ENCODE measurements at regions not wholly inside any gene's neighbourhood (a gene's known extent, or its start where the extent isn't known, plus 50 kb on each side); places are given as distances from the start of the nearest gene placed in this dataset.

DNA sequence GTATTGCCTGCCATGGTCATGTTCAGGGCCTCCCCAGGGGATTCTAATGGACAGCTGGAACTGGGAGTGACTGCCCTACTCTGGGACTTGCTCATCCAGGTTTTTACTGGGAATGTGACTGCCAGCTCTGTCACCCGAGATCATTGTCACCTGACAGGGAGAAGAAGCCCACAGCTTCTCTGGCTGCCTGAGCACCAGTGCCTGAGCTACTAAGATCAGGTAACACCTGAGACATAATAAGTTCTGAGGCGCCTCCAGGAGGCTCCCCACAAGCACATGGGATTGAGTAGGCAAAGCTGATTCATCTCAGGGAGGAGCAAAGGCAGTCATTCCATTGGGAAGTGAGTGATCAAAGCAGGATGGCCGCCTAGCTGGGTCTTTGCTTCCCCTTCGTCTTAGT lies 84.2 kb upstream of the GALNT18 start:
- Histone ChIP-seq H3K27ac (ENCODE audit: insufficient read depth in 1 of 2, low read depth in 1 of 2, low read length in 2 of 2, poor library complexity in 1 of 2, severe bottlenecking in 2 of 2) (no peak overlapping the region), H3K36me3 (ENCODE audit: control insufficient read depth in 4 of 4, insufficient read depth in 4 of 4, low read length in 3 of 4) (no peaks in the 10 kb centered on the region), H3K27me3 (replicated peaks in 2 of 5; ENCODE audit: control insufficient read depth in 4 of 5, insufficient read depth in 5 of 5, low read length in 4 of 5) (peaks cover 0 to 12% (median 2%) of the 10 kb centered on the region in 5 experiments), H3K9me3 (ENCODE audit: control extremely low read depth in 1 of 5, control insufficient read depth in 4 of 5, insufficient read depth in 2 of 5, low read depth in 1 of 5, low read length in 4 of 5) (no peaks in the 10 kb centered on the region), H3K4me1 (ENCODE audit: control extremely low read depth in 1 of 4, control insufficient read depth in 4 of 4, insufficient read depth in 4 of 4, low read length in 3 of 4) (peaks cover 0 to 5% (median 5%) of the 10 kb centered on the region in 4 experiments), H3K4me3 (ENCODE audit: control insufficient read depth in 1 of 7, extremely low read depth in 1 of 7, insufficient read depth in 4 of 7, low read depth in 2 of 7, low read length in 6 of 7) (no peak overlapping the region)
- DNase-seq = no peak
- ChIA-PET POLR2A (no interaction called here), CTCF (interaction anchor here (0.9 to 1.0 kb wide), 2 partner anchors 36 to 39 kb away, joined by 3 read pairs; no protein-coding TSS in a partner anchor)
- 98% methylated on average over 4 of the region's 4 CpGs for WGBS (ENCODE audit: insufficient coverage)

DNA sequence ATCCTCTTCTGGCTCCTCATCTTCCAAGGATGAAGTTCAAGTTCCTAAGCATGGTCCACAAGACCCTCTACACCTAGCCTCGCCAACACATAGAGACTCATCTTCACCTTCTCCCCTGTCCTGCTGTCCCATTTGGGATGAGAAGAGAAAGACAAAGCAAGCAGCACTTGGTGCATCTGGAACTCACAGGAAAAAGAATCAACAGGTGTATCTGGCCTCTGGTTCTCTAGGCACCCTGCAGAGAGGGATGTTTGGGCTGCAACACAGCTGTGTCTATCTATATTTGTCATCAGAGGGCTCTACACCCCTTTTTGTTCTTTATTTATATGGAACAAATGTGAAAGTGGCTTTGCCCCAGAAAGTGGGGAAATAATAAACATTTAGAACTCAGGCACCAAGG lies 82.1 kb upstream of the GALNT18 start:
- 100% methylated on average over 1 of the region's 1 CpG for WGBS (ENCODE audit: insufficient coverage)
- DNase-seq = no peak
- Histone ChIP-seq H3K9me3 (ENCODE audit: control extremely low read depth in 1 of 5, control insufficient read depth in 4 of 5, insufficient read depth in 2 of 5, low read depth in 1 of 5, low read length in 4 of 5) (no peaks in the 10 kb centered on the region), H3K4me1 (ENCODE audit: control extremely low read depth in 1 of 4, control insufficient read depth in 4 of 4, insufficient read depth in 4 of 4, low read length in 3 of 4) (peaks cover 0 to 5% (median 5%) of the 10 kb centered on the region in 4 experiments), H3K27me3 (replicated peaks in 2 of 5; ENCODE audit: control insufficient read depth in 4 of 5, insufficient read depth in 5 of 5, low read length in 4 of 5) (peaks cover 0 to 9% (median 2%) of the 10 kb centered on the region in 5 experiments), H3K36me3 (ENCODE audit: control insufficient read depth in 4 of 4, insufficient read depth in 4 of 4, low read length in 3 of 4) (no peaks in the 10 kb centered on the region), H3K27ac (ENCODE audit: insufficient read depth in 1 of 2, low read depth in 1 of 2, low read length in 2 of 2, poor library complexity in 1 of 2, severe bottlenecking in 2 of 2) (no peak overlapping the region), H3K4me3 (ENCODE audit: control insufficient read depth in 1 of 7, extremely low read depth in 1 of 7, insufficient read depth in 4 of 7, low read depth in 2 of 7, low read length in 6 of 7) (no peak overlapping the region)
- ChIA-PET CTCF (no interaction called here), POLR2A (no interaction called here)

DNA sequence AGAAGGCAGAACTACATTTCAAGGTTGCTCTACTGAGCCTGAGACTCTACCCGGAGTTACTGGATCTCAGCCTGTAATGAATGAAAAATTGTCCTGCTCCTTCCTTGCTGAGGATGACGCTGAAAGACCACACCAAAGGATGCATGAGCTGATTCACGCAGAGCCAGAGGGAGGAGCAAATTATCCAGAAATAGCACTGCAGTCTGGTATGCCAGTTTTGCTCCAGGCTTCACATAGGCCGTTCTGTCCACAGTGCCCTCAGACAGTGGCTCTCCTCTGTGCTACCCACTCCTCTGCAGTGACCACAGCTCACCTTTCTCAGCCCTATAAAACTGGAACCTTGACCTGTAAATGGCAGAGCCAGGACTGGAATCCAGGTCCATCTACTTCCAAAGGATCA lies 79.3 kb upstream of the GALNT18 start:
- Histone ChIP-seq H3K9me3 (ENCODE audit: control extremely low read depth in 1 of 5, control insufficient read depth in 4 of 5, insufficient read depth in 2 of 5, low read depth in 1 of 5, low read length in 4 of 5) (no peaks in the 10 kb centered on the region), H3K4me3 (ENCODE audit: control insufficient read depth in 1 of 7, extremely low read depth in 1 of 7, insufficient read depth in 4 of 7, low read depth in 2 of 7, low read length in 6 of 7) (no peak overlapping the region), H3K36me3 (ENCODE audit: control insufficient read depth in 4 of 4, insufficient read depth in 4 of 4, low read length in 3 of 4) (no peaks in the 10 kb centered on the region), H3K27me3 (replicated peaks in 2 of 5; ENCODE audit: control insufficient read depth in 4 of 5, insufficient read depth in 5 of 5, low read length in 4 of 5) (peaks cover 0 to 8% (median 0%) of the 10 kb centered on the region in 5 experiments), H3K4me1 (ENCODE audit: control extremely low read depth in 1 of 4, control insufficient read depth in 4 of 4, insufficient read depth in 4 of 4, low read length in 3 of 4) (no peaks in the 10 kb centered on the region), H3K27ac (ENCODE audit: insufficient read depth in 1 of 2, low read depth in 1 of 2, low read length in 2 of 2, poor library complexity in 1 of 2, severe bottlenecking in 2 of 2) (no peak overlapping the region)
- POLR2A ChIA-PET = no interaction called here
- CTCF ChIA-PET = no interaction called here
- DNase-seq = no peak
- WGBS (ENCODE audit: insufficient coverage) = 96% methylated on average over 4 of the region's 4 CpGs

DNA sequence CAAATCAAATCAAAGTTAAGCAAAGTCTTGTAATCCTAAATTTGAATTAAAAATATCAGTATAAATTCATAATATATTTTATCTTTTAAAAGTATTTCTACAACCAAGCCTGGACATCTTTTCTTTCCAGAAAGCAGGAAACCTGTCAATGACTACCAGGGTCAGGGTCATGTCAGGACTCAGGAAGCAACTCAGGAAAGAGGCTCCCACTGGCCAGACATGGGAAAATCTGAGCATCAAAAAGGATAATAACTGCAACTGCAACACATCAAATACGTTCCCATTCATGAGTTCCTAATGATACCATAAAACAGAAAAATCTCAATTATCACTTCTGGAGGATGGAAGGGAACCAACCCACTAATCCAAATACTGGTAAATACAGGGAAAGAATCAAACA lies 76.0 kb upstream of the GALNT18 start:
- Histone ChIP-seq H3K4me1 (ENCODE audit: control extremely low read depth in 1 of 4, control insufficient read depth in 4 of 4, insufficient read depth in 4 of 4, low read length in 3 of 4) (no peaks in the 10 kb centered on the region), H3K9me3 (ENCODE audit: control extremely low read depth in 1 of 5, control insufficient read depth in 4 of 5, insufficient read depth in 2 of 5, low read depth in 1 of 5, low read length in 4 of 5) (no peaks in the 10 kb centered on the region)
- CTCF ChIA-PET = no interaction called here

DNA sequence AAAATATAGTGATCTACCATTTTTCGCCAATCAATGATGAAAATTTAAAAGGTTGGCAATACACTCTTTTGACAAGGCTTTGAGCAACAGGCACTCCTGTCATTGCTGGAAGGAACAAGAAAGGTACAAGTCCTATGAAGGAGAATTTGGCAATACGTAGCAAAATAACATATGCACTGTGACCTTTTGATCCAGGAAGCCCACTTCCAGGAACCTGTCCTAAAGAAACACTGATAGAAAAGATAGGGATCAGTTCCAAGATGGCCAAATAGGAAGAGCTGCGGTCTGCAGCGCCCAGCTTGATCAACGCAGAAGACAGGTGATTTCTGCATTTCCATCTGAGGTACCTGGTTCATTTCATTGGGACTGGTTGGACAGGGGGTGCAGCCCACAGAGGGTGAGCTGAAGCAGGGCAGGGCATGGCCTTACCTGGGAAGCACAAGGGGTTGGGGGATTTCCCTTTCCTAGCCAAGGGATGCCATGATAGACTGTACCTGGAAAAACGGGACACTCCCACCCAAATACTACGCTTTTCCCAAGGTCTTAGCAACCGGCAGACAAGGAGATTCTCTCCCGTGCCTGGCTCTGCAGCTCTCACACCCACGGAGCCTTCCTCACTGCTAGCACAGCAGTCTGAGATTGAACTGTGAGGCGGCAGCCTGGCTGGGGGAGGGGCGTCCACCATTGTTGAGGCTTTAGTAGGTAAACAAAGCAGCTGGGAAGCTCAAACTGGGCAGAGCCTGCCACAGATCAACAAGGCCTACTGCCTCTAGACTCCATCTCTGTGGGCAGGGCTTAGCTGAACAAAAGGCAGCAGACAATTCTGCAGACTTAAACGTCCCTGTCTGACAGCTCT lies 69.7 kb upstream of the GALNT18 start:
- Histone ChIP-seq H3K9me3 (ENCODE audit: control extremely low read depth in 1 of 5, control insufficient read depth in 4 of 5, insufficient read depth in 2 of 5, low read depth in 1 of 5, low read length in 4 of 5) (peaks cover 0 to 2% (median 0%) of the 10 kb centered on the region in 5 experiments), H3K4me3 (ENCODE audit: control insufficient read depth in 1 of 7, extremely low read depth in 1 of 7, insufficient read depth in 4 of 7, low read depth in 2 of 7, low read length in 6 of 7) (no peak overlapping the region), H3K27ac (ENCODE audit: insufficient read depth in 1 of 2, low read depth in 1 of 2, low read length in 2 of 2, poor library complexity in 1 of 2, severe bottlenecking in 2 of 2) (no peak overlapping the region), H3K36me3 (ENCODE audit: control insufficient read depth in 4 of 4, insufficient read depth in 4 of 4, low read length in 3 of 4) (no peaks in the 10 kb centered on the region), H3K4me1 (ENCODE audit: control extremely low read depth in 1 of 4, control insufficient read depth in 4 of 4, insufficient read depth in 4 of 4, low read length in 3 of 4) (no peaks in the 10 kb centered on the region), H3K27me3 (replicated peaks in 2 of 5; ENCODE audit: control insufficient read depth in 4 of 5, insufficient read depth in 5 of 5, low read length in 4 of 5) (no peaks in the 10 kb centered on the region)
- 94% methylated on average over 12 of the region's 13 CpGs for WGBS (ENCODE audit: insufficient coverage)
- no peak for DNase-seq
- ChIA-PET POLR2A (no interaction called here), CTCF (no interaction called here)

More for the DNA sequence above, 76.0 kb upstream of the GALNT18 start:
- H3K27ac ChIP-seq (ENCODE audit: insufficient read depth in 1 of 2, low read depth in 1 of 2, low read length in 2 of 2, poor library complexity in 1 of 2, severe bottlenecking in 2 of 2) = no peak overlapping the region
- WGBS (ENCODE audit: insufficient coverage) = no CpG with 5 or more reads among the region's 1 CpG
- POLR2A ChIA-PET = no interaction called here
- DNase-seq = no peak
- H3K4me3 ChIP-seq (ENCODE audit: control insufficient read depth in 1 of 7, extremely low read depth in 1 of 7, insufficient read depth in 4 of 7, low read depth in 2 of 7, low read length in 6 of 7) = no peak overlapping the region
- no peaks in the 10 kb centered on the region for H3K27me3 ChIP-seq (replicated peaks in 2 of 5; ENCODE audit: control insufficient read depth in 4 of 5, insufficient read depth in 5 of 5, low read length in 4 of 5)
- H3K36me3 ChIP-seq (ENCODE audit: control insufficient read depth in 4 of 4, insufficient read depth in 4 of 4, low read length in 3 of 4) = no peaks in the 10 kb centered on the region

DNA sequence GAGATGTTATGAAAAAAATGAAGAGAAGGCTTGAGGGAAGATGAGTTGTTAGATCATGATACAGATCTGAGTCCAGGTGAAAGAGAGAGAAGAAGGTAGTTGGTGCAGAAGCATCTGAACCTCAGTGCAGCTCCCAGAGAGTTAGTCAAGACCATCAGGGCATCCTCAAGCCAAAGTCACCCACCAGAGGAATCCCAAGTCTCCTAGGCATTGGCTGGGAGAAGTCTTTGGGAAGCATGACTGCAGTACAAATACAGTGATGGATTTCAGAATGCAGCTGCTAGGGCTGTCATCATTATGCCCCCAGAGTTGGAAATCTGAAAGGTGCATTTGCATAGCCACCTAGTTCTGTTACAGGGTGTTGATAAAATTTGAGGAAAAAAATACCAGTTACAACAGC lies 59.7 kb upstream of the GALNT18 start:
- POLR2A ChIA-PET = no interaction called here
- CTCF ChIA-PET = interaction anchor here (1.1 kb wide), 1 partner anchor 56 kb away, joined by 3 read pairs; no protein-coding TSS in a partner anchor
- DNase-seq = no peak
- Histone ChIP-seq H3K36me3 (ENCODE audit: control insufficient read depth in 4 of 4, insufficient read depth in 4 of 4, low read length in 3 of 4) (no peaks in the 10 kb centered on the region), H3K9me3 (ENCODE audit: control extremely low read depth in 1 of 5, control insufficient read depth in 4 of 5, insufficient read depth in 2 of 5, low read depth in 1 of 5, low read length in 4 of 5) (peaks cover 0 to 12% (median 0%) of the 10 kb centered on the region in 5 experiments), H3K4me1 (ENCODE audit: control extremely low read depth in 1 of 4, control insufficient read depth in 4 of 4, insufficient read depth in 4 of 4, low read length in 3 of 4) (no peaks in the 10 kb centered on the region), H3K27ac (ENCODE audit: insufficient read depth in 1 of 2, low read depth in 1 of 2, low read length in 2 of 2, poor library complexity in 1 of 2, severe bottlenecking in 2 of 2) (no peak overlapping the region), H3K27me3 (replicated peaks in 2 of 5; ENCODE audit: control insufficient read depth in 4 of 5, insufficient read depth in 5 of 5, low read length in 4 of 5) (no peaks in the 10 kb centered on the region), H3K4me3 (ENCODE audit: control insufficient read depth in 1 of 7, extremely low read depth in 1 of 7, insufficient read depth in 4 of 7, low read depth in 2 of 7, low read length in 6 of 7) (no peak overlapping the region)

DNA sequence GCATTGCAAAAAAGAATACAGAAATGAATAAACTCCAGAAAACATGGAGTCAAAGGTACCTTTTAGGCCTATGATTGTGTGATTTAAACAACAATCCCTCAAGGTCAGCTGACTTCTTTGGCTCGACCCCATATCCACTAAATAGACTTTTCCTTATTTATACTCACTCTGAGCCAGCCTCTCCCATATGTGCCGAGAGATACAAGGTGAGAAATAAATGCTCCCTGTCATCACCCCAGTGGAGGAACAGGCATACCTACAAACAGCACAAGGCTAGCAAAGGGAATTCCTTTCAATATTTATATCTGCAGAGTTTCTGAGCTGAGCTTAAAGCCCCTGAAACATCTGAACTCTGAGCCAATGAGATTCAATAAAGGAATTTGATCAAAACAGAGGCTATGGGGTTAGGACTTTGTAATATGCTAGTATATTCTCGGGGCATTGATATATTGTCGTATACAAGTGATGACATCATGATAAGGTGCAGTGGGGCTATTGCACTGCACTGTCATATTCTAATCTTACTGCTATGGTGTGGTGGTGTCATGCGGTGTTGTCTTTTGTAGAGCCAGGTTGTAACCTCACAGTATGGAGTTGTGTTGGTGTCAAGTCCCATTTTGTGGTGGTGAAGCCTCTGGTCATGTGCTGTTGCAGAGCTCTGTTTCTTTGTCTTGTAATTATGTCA lies 56.0 kb upstream of the GALNT18 start:
- 100% methylated on average over 4 of the region's 5 CpGs for WGBS (ENCODE audit: insufficient coverage)

More for the DNA sequence above, 56.0 kb upstream of the GALNT18 start:
- no peak for DNase-seq
- Histone ChIP-seq H3K27ac (ENCODE audit: insufficient read depth in 1 of 2, low read depth in 1 of 2, low read length in 2 of 2, poor library complexity in 1 of 2, severe bottlenecking in 2 of 2) (no peak overlapping the region), H3K36me3 (ENCODE audit: control insufficient read depth in 4 of 4, insufficient read depth in 4 of 4, low read length in 3 of 4) (no peaks in the 10 kb centered on the region), H3K27me3 (replicated peaks in 2 of 5; ENCODE audit: control insufficient read depth in 4 of 5, insufficient read depth in 5 of 5, low read length in 4 of 5) (no peaks in the 10 kb centered on the region), H3K4me3 (ENCODE audit: control insufficient read depth in 1 of 7, extremely low read depth in 1 of 7, insufficient read depth in 4 of 7, low read depth in 2 of 7, low read length in 6 of 7) (no peak overlapping the region), H3K9me3 (ENCODE audit: control extremely low read depth in 1 of 5, control insufficient read depth in 4 of 5, insufficient read depth in 2 of 5, low read depth in 1 of 5, low read length in 4 of 5) (peaks cover 0 to 3% (median 0%) of the 10 kb centered on the region in 5 experiments), H3K4me1 (ENCODE audit: control extremely low read depth in 1 of 4, control insufficient read depth in 4 of 4, insufficient read depth in 4 of 4, low read length in 3 of 4) (no peaks in the 10 kb centered on the region)
- POLR2A ChIA-PET = no interaction called here
- CTCF ChIA-PET = no interaction called here
